DOHH2 (cell line): ENCODE measurements at regions not wholly inside any gene's neighbourhood (a gene's known extent, or its start where the extent isn't known, plus 50 kb on each side); places are given as distances from the start of the nearest gene placed in this dataset.

Experiments
- H3F3A ChIP-seq: fragments of 200-600 bp; sonication (generic), shearing (Covaris generic); 2 replicates; pipeline ENCODE4 v1.6.0; 2016; ENCODE audit warnings: antibody characterized with exemption, mild to moderate bottlenecking; ENCODE audit not compliant: control insufficient read depth, insufficient read depth
- H3K27ac ChIP-seq: fragments of 200-600 bp; sonication (generic); 2 replicates; pipeline ENCODE4 v1.5.1; 2014; ENCODE audit warnings: low read depth, mild to moderate bottlenecking, low read length, moderate library complexity
- H3K27me3 ChIP-seq: fragments of 200-600 bp; sonication (generic); 2 replicates; pipeline ENCODE4 v1.6.1; 2014; ENCODE audit warnings: mild to moderate bottlenecking, low read length, mixed read lengths; ENCODE audit not compliant: control insufficient read depth
- H3K36me3 ChIP-seq: fragments of 200-600 bp; sonication (generic); 2 replicates; pipeline ENCODE4 v1.6.1; 2014; ENCODE audit warnings: mild to moderate bottlenecking, low read length, moderate library complexity, mixed read lengths; ENCODE audit not compliant: control insufficient read depth
- H3K4me1 ChIP-seq: fragments of 200-600 bp; sonication (generic); 2 replicates; pipeline ENCODE4 v1.6.1; 2014; ENCODE audit warnings: mild to moderate bottlenecking, low read length, mixed read lengths; ENCODE audit not compliant: control insufficient read depth
- H3K4me2 ChIP-seq: fragments of 200-600 bp; sonication (generic); 2 replicates; pipeline ENCODE4 v1.6.0; 2014; ENCODE audit warnings: mild to moderate bottlenecking, low read length, moderate library complexity
- H3K4me3 ChIP-seq: fragments of 200-600 bp; sonication (generic); 2 replicates; pipeline ENCODE4 v1.5.1; 2014; ENCODE audit warnings: mild to moderate bottlenecking, low read length, mixed read lengths
- H3K79me2 ChIP-seq: fragments of 200-600 bp; sonication (generic); 2 replicates; pipeline ENCODE4 v1.6.1; 2014; ENCODE audit warnings: mild to moderate bottlenecking, low read length, mixed read lengths; ENCODE audit not compliant: control insufficient read depth
- H3K9me2 ChIP-seq: fragments of 200-600 bp; sonication (generic); replicated peaks from 2 replicates; pipeline ENCODE4 v1.6.1; 2014; ENCODE audit warnings: mild to moderate bottlenecking, low read length, mixed read lengths; ENCODE audit not compliant: control insufficient read depth
- H3K9me3 ChIP-seq: fragments of 200-600 bp; sonication (generic); 2 replicates; pipeline ENCODE4 v1.6.1; 2014; ENCODE audit warnings: antibody characterized with exemption, low read length, mixed read lengths; ENCODE audit not compliant: control insufficient read depth, insufficient read depth
- H4K20me1 ChIP-seq: fragments of 200-600 bp; sonication (generic); 2 replicates; pipeline ENCODE4 v1.6.0; 2014; ENCODE audit warnings: low read depth, mild to moderate bottlenecking, antibody characterized with exemption, low read length, moderate library complexity; ENCODE audit not compliant: control insufficient read depth, insufficient read depth
- CTCF ChIP-seq: fragments of 200-600 bp; sonication (generic); IDR thresholded peaks from one replicate; pipeline ENCODE4 v1.5.1; 2014; ENCODE audit warnings: antibody characterized with exemption, mild to moderate bottlenecking, low read depth, low read length; ENCODE audit not compliant: poor library complexity, severe bottlenecking
- EZH2phosphoT487 ChIP-seq: fragments of 200-600 bp; sonication (generic); IDR thresholded peaks from 2 replicates; pipeline ENCODE4 v1.6.1; 2017; ENCODE audit warnings: borderline replicate concordance, mild to moderate bottlenecking, antibody characterized with exemption, low read length, moderate library complexity, mixed read lengths

DNA sequence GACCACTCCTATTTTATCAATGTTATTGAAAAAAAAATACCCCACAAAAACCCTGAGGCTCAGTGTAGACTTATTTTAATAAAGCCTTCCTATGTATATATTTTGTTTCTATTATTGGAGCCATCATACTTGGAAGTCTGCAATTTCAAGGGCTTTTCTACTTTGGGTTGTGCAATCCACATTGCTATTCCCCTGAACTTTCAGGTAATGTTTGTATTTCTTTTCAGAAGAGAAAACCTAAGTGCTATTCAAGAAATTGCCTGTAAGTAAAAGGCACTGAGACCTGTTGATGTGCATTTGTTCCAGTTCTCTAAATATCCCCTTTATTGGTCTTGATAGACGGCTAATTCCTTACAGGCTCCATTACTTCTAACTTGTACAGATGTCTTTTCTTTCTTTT, 280.7 kb upstream of the RAG2 start:
- Histone ChIP-seq H3K9me3 (no peaks in the 10 kb centered on the region), H3K4me2 (no peak overlapping the region), H3K79me2 (no peaks in the 10 kb centered on the region), H4K20me1 (no peaks in the 10 kb centered on the region), H3K4me3 (no peak overlapping the region), H3F3A (no peaks in the 10 kb centered on the region), H3K9me2 (no peaks in the 10 kb centered on the region), H3K36me3 (no peaks in the 10 kb centered on the region), H3K27ac (no peak overlapping the region), H3K4me1 (no peaks in the 10 kb centered on the region), H3K27me3 (no peaks in the 10 kb centered on the region)
- TF ChIP-seq CTCF (no peak), EZH2phosphoT487 (no peak)

DNA sequence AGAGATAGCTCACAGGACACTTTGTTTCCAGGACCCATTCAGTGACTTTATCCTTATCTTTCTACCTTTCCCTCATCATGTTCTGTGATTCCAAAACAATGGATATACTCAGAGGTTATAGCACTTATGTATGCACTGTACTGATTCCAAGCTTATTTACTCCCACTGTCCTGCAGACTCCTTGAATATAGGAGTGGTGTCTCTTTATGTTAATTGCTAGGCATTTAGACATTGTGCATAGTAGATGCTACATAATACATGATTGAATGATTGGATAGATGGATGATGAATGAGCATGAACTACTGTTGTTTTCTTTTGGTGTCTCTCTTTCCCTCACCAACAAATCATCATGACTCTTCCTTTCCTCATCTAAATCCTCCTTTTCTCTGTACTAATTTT, 279.1 kb upstream of the RAG2 start:
- Histone ChIP-seq H3K79me2 (no peaks in the 10 kb centered on the region), H3K27me3 (no peaks in the 10 kb centered on the region), H3F3A (no peaks in the 10 kb centered on the region), H3K9me3 (no peaks in the 10 kb centered on the region), H3K4me1 (no peaks in the 10 kb centered on the region), H3K36me3 (no peaks in the 10 kb centered on the region), H4K20me1 (no peaks in the 10 kb centered on the region), H3K4me2 (no peak overlapping the region), H3K27ac (no peak overlapping the region), H3K4me3 (no peak overlapping the region), H3K9me2 (no peaks in the 10 kb centered on the region)
- TF ChIP-seq CTCF (no peak), EZH2phosphoT487 (no peak)

DNA sequence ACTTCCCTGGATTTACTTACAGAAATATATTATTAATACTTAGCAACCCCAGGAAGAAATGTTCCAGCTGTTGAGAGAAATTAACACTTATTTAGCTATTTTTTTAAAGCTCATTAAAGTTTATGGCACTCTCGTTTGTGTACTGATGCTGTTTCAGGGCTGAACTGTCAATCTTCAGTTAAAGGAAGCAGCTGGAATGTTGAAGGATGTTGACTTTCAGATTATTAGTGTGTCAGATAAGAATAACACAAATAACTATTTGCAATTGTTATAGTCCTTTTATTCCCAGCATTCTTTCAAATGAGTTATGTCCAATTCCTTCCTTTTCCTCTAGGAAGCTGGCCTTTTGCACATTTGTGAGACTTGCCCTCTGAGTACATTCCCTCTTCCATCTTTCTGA, 278.2 kb upstream of the RAG2 start:
- no peaks in the 10 kb centered on the region for H3K4me1 ChIP-seq
- no peaks in the 10 kb centered on the region for H3K9me3 ChIP-seq
- H3K79me2 ChIP-seq, result no peaks in the 10 kb centered on the region
- no peaks in the 10 kb centered on the region for H4K20me1 ChIP-seq
- H3K4me2 ChIP-seq, result no peak overlapping the region
- no peak overlapping the region for H3K27ac ChIP-seq
- H3F3A ChIP-seq, result no peaks in the 10 kb centered on the region
- H3K4me3 ChIP-seq, result no peak overlapping the region
- TF ChIP-seq CTCF (no peak), EZH2phosphoT487 (no peak)
- H3K36me3 ChIP-seq, result no peaks in the 10 kb centered on the region
- no peaks in the 10 kb centered on the region for H3K9me2 ChIP-seq
- no peaks in the 10 kb centered on the region for H3K27me3 ChIP-seq

GRCh38 chr11:36874291-36874690, 276.3 kb upstream of the RAG2 start:
- H3K27me3 ChIP-seq, result no peaks in the 10 kb centered on the region
- no peaks in the 10 kb centered on the region for H3K9me3 ChIP-seq
- H3K4me3 ChIP-seq, result no peak overlapping the region
- no peak overlapping the region for H3K4me2 ChIP-seq
- H3K27ac ChIP-seq, result no peak overlapping the region
- no peak for TF ChIP-seq CTCF
- no peak for TF ChIP-seq EZH2phosphoT487
- H3K79me2 ChIP-seq, result no peaks in the 10 kb centered on the region
- H3K4me1 ChIP-seq, result no peaks in the 10 kb centered on the region
- H3K9me2 ChIP-seq, result no peaks in the 10 kb centered on the region
- H3F3A ChIP-seq, result no peaks in the 10 kb centered on the region
- H4K20me1 ChIP-seq, result no peaks in the 10 kb centered on the region
- H3K36me3 ChIP-seq, result no peaks in the 10 kb centered on the region
